Natural killer cell treated with Interleukin-12 subunit alpha and Interleukin-12 subunit beta and Interleukin-15 and Interleukin-18, amount 100 ng/mL, for 72 hours (primary cell): ENCODE measurements at regions not wholly inside any gene's neighbourhood (a gene's known extent, or its start where the extent isn't known, plus 50 kb on each side); places are given as distances from the start of the nearest gene placed in this dataset.
A peak's percentile ranks its signal among the peaks of the same experiment; 100 is the strongest.

Source experiments
- ATAC-seq, 2 donors: fragments of 150-1000 bp; cut with Tn5 transposase in 1 of 2; sonication (Bioruptor Pico), chemical (Tn5 transposase) in 1 of 2; 2 replicates each; pipeline ENCODE4 v1.10.0; 2021
- DNase-seq: peaks from one replicate; pipeline ENCODE4 v3.0.0; 2022; ENCODE audit warnings: low spot score
- H3K27ac Mint-ChIP-seq, 2 donors: 1 replicate in 1 of 2; 2 replicates in 1 of 2; pipeline ENCODE4 v1.8.0; 2022; ENCODE audit warnings: mixed read lengths in 2 of 2, mild to moderate bottlenecking in 1 of 2, moderate library complexity in 1 of 2
- H3K27me3 Mint-ChIP-seq, 2 donors: 1 replicate in 1 of 2; 2 replicates in 1 of 2; pipeline ENCODE4 v1.8.0; 2022; ENCODE audit warnings: mixed read lengths in 2 of 2
- H3K36me3 Mint-ChIP-seq: one replicate; pipeline ENCODE4 v1.8.0; 2022; ENCODE audit warnings: mixed read lengths
- H3K4me1 Mint-ChIP-seq, 2 donors: 1 replicate in 1 of 2; 2 replicates in 1 of 2; pipeline ENCODE4 v1.8.0; 2022; ENCODE audit warnings: low read depth in 2 of 2, mixed read lengths in 2 of 2, mild to moderate bottlenecking in 1 of 2
- H3K4me3 Mint-ChIP-seq: one replicate; pipeline ENCODE4 v1.8.0; 2022; ENCODE audit warnings: mixed read lengths
- H3K9me3 Mint-ChIP-seq: 2 replicates; pipeline ENCODE4 v1.8.0; 2022; ENCODE audit warnings: mixed read lengths

GRCh38 chr1:221630236-221630635, 111.7 kb downstream of the DUSP10 start:
- Mint-ChIP-seq H3K4me3 (no peak overlapping the region), H3K27ac (no peak overlapping the region)

GRCh38 chr1:221631556-221631955, 110.3 kb downstream of the DUSP10 start:
- Mint-ChIP-seq H3K4me1 (peaks cover 19 to 24% of the 10 kb centered on the region in 2 donors), H3K36me3 (no peaks in the 10 kb centered on the region), H3K27ac (no peak overlapping the region), H3K9me3 (peaks cover 2% of the 10 kb centered on the region), H3K27me3 (no peaks in the 10 kb centered on the region), H3K4me3 (no peak overlapping the region)
- ATAC-seq (no peak), DNase-seq (no peak)

More at GRCh38 chr1:221630236-221630635, 111.7 kb downstream of the DUSP10 start:
- peaks cover 3% of the 10 kb centered on the region for H3K9me3 Mint-ChIP-seq
- no peaks in the 10 kb centered on the region for H3K36me3 Mint-ChIP-seq
- ATAC-seq (no peak), DNase-seq (no peak)
- H3K4me1 Mint-ChIP-seq: peaks cover 15% of the 10 kb centered on the region in 2 donors
- no peaks in the 10 kb centered on the region for H3K27me3 Mint-ChIP-seq

GRCh38 chr1:221632072-221632471, 109.8 kb downstream of the DUSP10 start:
- no peaks in the 10 kb centered on the region for H3K27me3 Mint-ChIP-seq
- no peak overlapping the region for H3K27ac Mint-ChIP-seq
- DNase-seq (no peak), ATAC-seq (no peak)
- no peaks in the 10 kb centered on the region for H3K36me3 Mint-ChIP-seq
- H3K9me3 Mint-ChIP-seq: no peaks in the 10 kb centered on the region
- H3K4me1 Mint-ChIP-seq: peaks cover 19 to 28% of the 10 kb centered on the region in 2 donors
- no peak overlapping the region for H3K4me3 Mint-ChIP-seq

GRCh38 chr1:221633841-221634409, 108.0 kb downstream of the DUSP10 start:
- H3K27me3 Mint-ChIP-seq: no peaks in the 10 kb centered on the region
- no peak for DNase-seq
- no peaks in the 10 kb centered on the region for H3K36me3 Mint-ChIP-seq
- H3K9me3 Mint-ChIP-seq: no peaks in the 10 kb centered on the region
- no peak overlapping the region for H3K4me3 Mint-ChIP-seq
- peaks cover 19 to 28% of the 10 kb centered on the region in 2 donors for H3K4me1 Mint-ChIP-seq
- ATAC-seq: no peak
- H3K27ac Mint-ChIP-seq: peak overlapping the region in 1 of 2 donors; percentile 19

GRCh38 chr1:221634606-221635005, 107.3 kb downstream of the DUSP10 start:
- H3K27ac Mint-ChIP-seq: peak overlapping the region in 1 of 2 donors; percentile 19
- H3K27me3 Mint-ChIP-seq: no peaks in the 10 kb centered on the region
- no peak for ATAC-seq

GRCh38 chr1:221635305-221635704, 106.6 kb downstream of the DUSP10 start:
- no peak overlapping the region for H3K4me3 Mint-ChIP-seq
- H3K27me3 Mint-ChIP-seq: no peaks in the 10 kb centered on the region
- no peaks in the 10 kb centered on the region for H3K36me3 Mint-ChIP-seq
- ATAC-seq (no peak), DNase-seq (no peak)
- peaks cover 19 to 28% of the 10 kb centered on the region in 2 donors for H3K4me1 Mint-ChIP-seq
- no peaks in the 10 kb centered on the region for H3K9me3 Mint-ChIP-seq
- H3K27ac Mint-ChIP-seq: peak overlapping the region; percentile 2 to 51

More at GRCh38 chr1:221634606-221635005, 107.3 kb downstream of the DUSP10 start:
- H3K9me3 Mint-ChIP-seq: no peaks in the 10 kb centered on the region
- peaks cover 19 to 28% of the 10 kb centered on the region in 2 donors for H3K4me1 Mint-ChIP-seq
- no peaks in the 10 kb centered on the region for H3K36me3 Mint-ChIP-seq
- no peak for DNase-seq
- H3K4me3 Mint-ChIP-seq: no peak overlapping the region

- no peaks in the 10 kb centered on the region for H3K9me3 Mint-ChIP-seq
Measured at GRCh38 chr1:221636096-221636495, 105.8 kb downstream of the DUSP10 start.

GRCh38 chr1:221636967-221637366, 104.9 kb downstream of the DUSP10 start:
- Mint-ChIP-seq H3K27ac (peak overlapping the region; percentile 12 to 51), H3K27me3 (no peaks in the 10 kb centered on the region), H3K9me3 (no peaks in the 10 kb centered on the region), H3K4me3 (no peak overlapping the region), H3K4me1 (peaks cover 14 to 21% of the 10 kb centered on the region in 2 donors), H3K36me3 (no peaks in the 10 kb centered on the region)
- DNase-seq: no peak
- ATAC-seq: no peak

More at GRCh38 chr1:221636096-221636495, 105.8 kb downstream of the DUSP10 start:
- ATAC-seq: no peak
- Mint-ChIP-seq H3K27me3 (no peaks in the 10 kb centered on the region), H3K4me1 (peaks cover 19 to 28% of the 10 kb centered on the region in 2 donors), H3K36me3 (no peaks in the 10 kb centered on the region), H3K27ac (peak overlapping the region; percentile 12 to 51), H3K4me3 (no peak overlapping the region)
- no peak for DNase-seq

GRCh38 chr1:221637641-221638041, 104.2 kb downstream of the DUSP10 start:
- H3K9me3 Mint-ChIP-seq: no peaks in the 10 kb centered on the region
- H3K27ac Mint-ChIP-seq: peak overlapping the region in 1 of 2 donors; percentile 28
- H3K27me3 Mint-ChIP-seq: no peaks in the 10 kb centered on the region
- no peak overlapping the region for H3K4me3 Mint-ChIP-seq
- no peak for DNase-seq
- no peaks in the 10 kb centered on the region for H3K36me3 Mint-ChIP-seq
- ATAC-seq: no peak
- H3K4me1 Mint-ChIP-seq: peaks cover 11 to 18% of the 10 kb centered on the region in 2 donors

- Mint-ChIP-seq H3K4me3 (no peak overlapping the region), H3K36me3 (no peaks in the 10 kb centered on the region), H3K4me1 (peaks cover 11 to 18% of the 10 kb centered on the region in 2 donors), H3K27me3 (no peaks in the 10 kb centered on the region), H3K9me3 (no peaks in the 10 kb centered on the region), H3K27ac (no peak overlapping the region)
- no peak for ATAC-seq
- no peak for DNase-seq
Measured at GRCh38 chr1:221638595-221638994, 103.3 kb downstream of the DUSP10 start.

- Mint-ChIP-seq H3K27me3 (no peaks in the 10 kb centered on the region), H3K4me3 (no peak overlapping the region), H3K4me1 (peaks cover 8 to 12% of the 10 kb centered on the region in 2 donors), H3K36me3 (no peaks in the 10 kb centered on the region), H3K27ac (no peak overlapping the region), H3K9me3 (no peaks in the 10 kb centered on the region)
- ATAC-seq: no peak
- DNase-seq: no peak
Measured at GRCh38 chr1:221641811-221642210, 100.1 kb downstream of the DUSP10 start.

GRCh38 chr1:221643404-221644144, 98.3 kb downstream of the DUSP10 start:
- Mint-ChIP-seq H3K36me3 (no peaks in the 10 kb centered on the region), H3K4me3 (no peak overlapping the region), H3K9me3 (no peaks in the 10 kb centered on the region), H3K27ac (peak overlapping the region in 1 of 2 donors; percentile 39), H3K27me3 (no peaks in the 10 kb centered on the region), H3K4me1 (peaks cover 12 to 17% of the 10 kb centered on the region in 2 donors)
- DNase-seq (no peak), ATAC-seq (no peak)

- H3K27me3 Mint-ChIP-seq: no peaks in the 10 kb centered on the region
- no peaks in the 10 kb centered on the region for H3K9me3 Mint-ChIP-seq
- DNase-seq (no peak), ATAC-seq (no peak)
- H3K4me1 Mint-ChIP-seq: peaks cover 12 to 17% of the 10 kb centered on the region in 2 donors
- H3K27ac Mint-ChIP-seq: peak overlapping the region in 1 of 2 donors; percentile 39
- H3K4me3 Mint-ChIP-seq: no peak overlapping the region
- H3K36me3 Mint-ChIP-seq: no peaks in the 10 kb centered on the region
Measured at GRCh38 chr1:221644145-221644448, 97.8 kb downstream of the DUSP10 start.

GRCh38 chr1:221644663-221645258, 97.1 kb downstream of the DUSP10 start:
- no peaks in the 10 kb centered on the region for H3K27me3 Mint-ChIP-seq
- peak overlapping the region in 1 of 2 donors; percentile 39 for H3K27ac Mint-ChIP-seq
- DNase-seq (no peak), ATAC-seq (peak; percentile 53 to 58)
- H3K4me3 Mint-ChIP-seq: no peak overlapping the region
- H3K36me3 Mint-ChIP-seq: no peaks in the 10 kb centered on the region
- H3K4me1 Mint-ChIP-seq: peaks cover 12 to 17% of the 10 kb centered on the region in 2 donors
- H3K9me3 Mint-ChIP-seq: no peaks in the 10 kb centered on the region
